Stomach (tissue), 8 donors: ENCODE measurements at regions not wholly inside any gene's neighbourhood (a gene's known extent, or its start where the extent isn't known, plus 50 kb on each side); places are given as distances from the start of the nearest gene placed in this dataset.
A peak's percentile ranks its signal among the peaks of the same experiment; 100 is the strongest.

ENCODE experiments used
- DNase-seq, 2 donors: peaks; one replicate each; pipeline versions ENCODE4 v3.0.0 to v3.0.0-alpha.2; 2013 to 2019
- H3K27ac ChIP-seq, 5 donors: fragments of 200-600 bp in 4 of 5; sonication (generic) in 4 of 5; one replicate each; pipeline ENCODE4 v1.5.1; 2013 to 2019; ENCODE audit warnings: mild to moderate bottlenecking in 1 of 5, moderate library complexity in 1 of 5
- H3K27me3 ChIP-seq, 3 donors: fragments of 200-600 bp; sonication (generic); one replicate each; pipeline ENCODE4 v1.5.1; 2017 to 2019; ENCODE audit warnings: mixed run types in 1 of 3
- H3K36me3 ChIP-seq, 4 donors: fragments of 200-600 bp; sonication (generic); 1 replicate in 3 of 4; 2 replicates in 1 of 4; pipeline ENCODE4 v1.5.1; 2016 to 2019
- H3K4me1 ChIP-seq, 4 donors: fragments of 200-600 bp; sonication (generic); one replicate each; pipeline ENCODE4 v1.5.1; 2016 to 2019
- H3K4me3 ChIP-seq, 4 donors: fragments of 200-600 bp; sonication (generic) in 3 of 4; one replicate each; pipeline ENCODE4 v1.5.1; 2016 to 2019; ENCODE audit warnings: mild to moderate bottlenecking in 1 of 4
- H3K9me3 ChIP-seq, 4 donors: fragments of 200-600 bp; sonication (generic); one replicate each; pipeline ENCODE4 v1.5.1; 2016 to 2019
- EP300 ChIP-seq: sonication (generic); formaldehyde crosslinking; IDR thresholded peaks from one replicate; pipeline ENCODE4 v1.6.1; 2017; ENCODE audit warnings: antibody characterized with exemption
- POLR2A ChIP-seq, 4 donors: fragments of 450-650 bp; IDR thresholded peaks; one replicate each; pipeline ENCODE4 v1.6.1; 2016; ENCODE audit warnings: antibody characterized with exemption in 4 of 4, control low read depth in 2 of 4, mild to moderate bottlenecking in 1 of 4, moderate library complexity in 1 of 4
- POLR2AphosphoS5 ChIP-seq, 3 donors: sonication (generic); formaldehyde crosslinking; IDR thresholded peaks; one replicate each; pipeline ENCODE4 v1.6.1; 2016; ENCODE audit warnings: antibody characterized with exemption in 3 of 3
- WGBS, 5 donors: extraction: QIAGEN DNeasy Blood & Tissue Kit in 3 of 5; methylation state at CpG; one replicate each; pipeline versions ENCODE4 v1.1.5 to v1.1.7; 2013 to 2018; 5-methylcytosine and 5-hydroxymethylcytosine counted together
- intact Hi-C: fragments of 100-400 bp; cut with DNase I; formaldehyde crosslinking; loops from one replicate; pipeline ENCODE4 v1.15.1; 2023; ENCODE audit warnings: low total_unique reads
- TF ChIP-seq, protein P1 (sequence below), 7 experiments: fragments of 450-650 bp in 4 of 7; fragments of 200-600 bp in 3 of 7; sonication (generic) in 3 of 7; IDR thresholded peaks; one replicate each; pipeline ENCODE4 v1.5.1; 2016 to 2019; ENCODE audit warnings: antibody characterized with exemption in 7 of 7, control low read depth in 2 of 7, mild to moderate bottlenecking in 1 of 7
- donor health status: healthy with polysubstance abuse.
- donor health status: Bipolar disorder and iron deficiency.
- donor health status: healthy.

DNA sequence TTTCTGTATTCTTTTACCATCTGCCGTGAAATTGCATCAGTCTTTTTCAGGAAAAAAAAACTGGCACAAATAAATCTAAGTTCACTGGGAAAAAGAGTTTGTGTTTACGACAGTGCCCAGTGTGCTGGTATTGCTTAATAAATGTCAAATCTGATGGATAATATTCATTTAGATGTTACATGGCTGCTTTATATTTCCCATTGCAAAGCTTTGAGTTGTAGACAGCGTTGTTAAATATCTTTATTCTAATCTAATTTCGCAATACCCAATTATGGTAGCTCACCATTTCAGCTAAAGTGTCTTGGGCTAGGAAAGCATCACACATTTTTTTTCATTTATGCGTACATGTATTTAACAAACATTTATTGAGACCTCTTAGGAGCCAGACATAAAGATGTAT is 1994.5 kb upstream of the FLRT2 start:
- 81 to 93% (median 90%) methylated on average over 5 of the region's 5 CpGs for WGBS, 5 donors
- Histone ChIP-seq H3K9me3 (no peaks in the 10 kb centered on the region), H3K36me3 (no peaks in the 10 kb centered on the region), H3K27ac (no peak overlapping the region), H3K4me3 (no peak overlapping the region), H3K4me1 (no peaks in the 10 kb centered on the region), H3K27me3 (no peaks in the 10 kb centered on the region)
- DNase-seq = no peak
- intact Hi-C loops = no loop called here
- no peak for TF ChIP-seq POLR2AphosphoS5 (IDR thresholded peaks at IDR 0.05)

DNA sequence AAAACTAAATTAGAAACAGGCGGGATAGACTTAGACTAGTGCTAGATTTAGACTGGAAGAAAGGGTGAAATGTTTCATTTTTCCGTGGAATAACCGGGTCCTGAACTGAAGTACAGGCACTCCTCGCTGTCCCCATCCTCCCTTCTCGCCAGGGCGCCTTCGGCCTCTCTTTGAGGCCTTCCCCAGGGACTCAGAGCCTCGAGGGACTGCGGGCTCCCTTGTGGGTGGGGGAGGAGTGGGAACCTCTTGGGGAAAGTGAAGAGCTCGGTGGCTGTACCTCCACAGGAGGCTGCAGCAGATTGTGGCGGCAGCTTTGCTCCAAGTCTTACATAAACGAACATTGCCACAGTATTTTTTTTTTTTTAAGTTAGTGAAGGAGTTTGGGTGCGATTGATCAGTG is 1988.8 kb upstream of the FLRT2 start:
- Histone ChIP-seq H3K9me3 (peaks cover 0 to 3% (median 0%) of the 10 kb centered on the region in 4 donors), H3K27me3 (no peaks in the 10 kb centered on the region), H3K4me3 (no peak overlapping the region), H3K27ac (no peak overlapping the region), H3K36me3 (no peaks in the 10 kb centered on the region), H3K4me1 (no peaks in the 10 kb centered on the region)
- 84 to 92% (median 90%) methylated on average over 13 of the region's 13 CpGs for WGBS, 5 donors
- intact Hi-C loops = no loop called here
- no peak for DNase-seq
- TF ChIP-seq EP300 (no peak), POLR2AphosphoS5 (IDR thresholded peaks at IDR 0.05) (no peak), POLR2A (IDR thresholded peaks at IDR 0.05) (no peak)
- TF ChIP-seq, protein P1, sequence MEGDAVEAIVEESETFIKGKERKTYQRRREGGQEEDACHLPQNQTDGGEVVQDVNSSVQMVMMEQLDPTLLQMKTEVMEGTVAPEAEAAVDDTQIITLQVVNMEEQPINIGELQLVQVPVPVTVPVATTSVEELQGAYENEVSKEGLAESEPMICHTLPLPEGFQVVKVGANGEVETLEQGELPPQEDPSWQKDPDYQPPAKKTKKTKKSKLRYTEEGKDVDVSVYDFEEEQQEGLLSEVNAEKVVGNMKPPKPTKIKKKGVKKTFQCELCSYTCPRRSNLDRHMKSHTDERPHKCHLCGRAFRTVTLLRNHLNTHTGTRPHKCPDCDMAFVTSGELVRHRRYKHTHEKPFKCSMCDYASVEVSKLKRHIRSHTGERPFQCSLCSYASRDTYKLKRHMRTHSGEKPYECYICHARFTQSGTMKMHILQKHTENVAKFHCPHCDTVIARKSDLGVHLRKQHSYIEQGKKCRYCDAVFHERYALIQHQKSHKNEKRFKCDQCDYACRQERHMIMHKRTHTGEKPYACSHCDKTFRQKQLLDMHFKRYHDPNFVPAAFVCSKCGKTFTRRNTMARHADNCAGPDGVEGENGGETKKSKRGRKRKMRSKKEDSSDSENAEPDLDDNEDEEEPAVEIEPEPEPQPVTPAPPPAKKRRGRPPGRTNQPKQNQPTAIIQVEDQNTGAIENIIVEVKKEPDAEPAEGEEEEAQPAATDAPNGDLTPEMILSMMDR (IDR thresholded peaks at IDR 0.05) = no peak

DNA sequence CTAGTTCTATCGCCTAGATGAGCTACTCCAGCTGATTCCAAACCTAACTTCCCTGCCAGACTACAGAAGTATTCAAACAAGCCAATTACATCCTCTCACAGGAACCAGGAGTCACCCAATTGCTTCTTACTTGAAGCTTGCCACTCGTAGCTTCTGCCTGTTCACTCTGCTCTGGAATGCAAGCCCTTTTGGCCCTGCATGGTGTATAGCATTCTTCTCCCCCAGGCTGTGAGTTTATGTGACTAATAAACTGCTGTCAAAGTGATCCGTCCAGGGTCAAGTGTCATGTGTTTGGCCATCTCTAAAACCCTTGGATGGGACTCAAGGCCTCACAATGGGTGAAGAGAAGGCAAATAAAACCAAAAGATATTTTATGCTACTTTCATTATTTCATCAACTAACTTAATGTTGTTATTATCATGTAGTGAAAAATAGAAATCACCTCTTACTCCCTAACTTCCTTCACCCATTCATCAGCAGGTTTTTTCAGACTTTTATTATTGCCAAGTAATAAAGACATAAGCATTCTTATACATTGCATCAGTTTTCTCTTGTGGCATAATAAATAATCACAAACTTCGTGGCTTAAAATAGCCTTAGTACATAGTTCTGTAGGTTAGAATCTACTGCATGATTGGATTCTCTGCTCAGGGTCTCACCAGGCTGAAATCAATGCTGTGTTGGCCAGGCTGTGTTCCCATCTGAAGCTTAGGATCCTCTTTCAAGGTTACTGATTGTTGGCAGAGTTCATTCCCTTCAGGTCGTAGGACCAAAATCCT is 1981.7 kb upstream of the FLRT2 start:
- Histone ChIP-seq H3K27ac (no peak overlapping the region), H3K27me3 (no peaks in the 10 kb centered on the region), H3K4me3 (no peak overlapping the region), H3K9me3 (no peaks in the 10 kb centered on the region), H3K4me1 (no peaks in the 10 kb centered on the region), H3K36me3 (no peaks in the 10 kb centered on the region)
- WGBS, 5 donors = 43 to 59% (median 55%) methylated on average over 5 of the region's 5 CpGs
- TF ChIP-seq POLR2AphosphoS5 (IDR thresholded peaks at IDR 0.05) = no peak
- TF ChIP-seq, protein P1 (IDR thresholded peaks at IDR 0.05) = no peak
- TF ChIP-seq POLR2A (IDR thresholded peaks at IDR 0.05) = no peak
- TF ChIP-seq EP300 = no peak
- intact Hi-C loops = no loop called here
- DNase-seq = peak in 1 of 2 donors; percentile 13

DNA sequence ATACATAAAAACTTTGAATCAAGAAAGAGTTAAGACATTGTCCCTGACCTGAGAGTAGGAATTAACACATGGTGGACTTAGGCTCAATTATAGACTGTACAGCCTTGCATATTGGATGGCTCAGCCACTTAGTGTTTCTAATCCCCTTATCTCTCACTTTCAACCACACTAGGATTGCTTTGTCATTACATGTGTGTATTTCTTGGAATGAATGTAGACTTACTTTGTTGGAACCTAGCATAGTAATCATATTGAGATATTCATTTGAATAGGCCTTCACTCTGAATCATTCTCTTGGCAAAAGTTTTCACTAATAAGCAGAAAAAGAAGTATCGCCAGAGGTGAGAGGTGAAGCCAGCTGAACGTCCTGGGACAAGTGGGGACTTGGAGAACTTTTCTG is 1973.9 kb upstream of the FLRT2 start:
- intact Hi-C loops = no loop called here
- no peak for DNase-seq
- 68 to 76% (median 70%) methylated on average over 2 of the region's 2 CpGs for WGBS, 5 donors
- H3K9me3 ChIP-seq = peaks cover 0 to 6% (median 0%) of the 10 kb centered on the region in 4 donors
- no peak for TF ChIP-seq POLR2A (IDR thresholded peaks at IDR 0.05)
- TF ChIP-seq, protein P1 (IDR thresholded peaks at IDR 0.05) = no peak
- no peak for TF ChIP-seq POLR2AphosphoS5 (IDR thresholded peaks at IDR 0.05)
- TF ChIP-seq EP300 = no peak
- H3K4me1 ChIP-seq = no peaks in the 10 kb centered on the region
- no peak overlapping the region for H3K4me3 ChIP-seq
- H3K27me3 ChIP-seq = no peaks in the 10 kb centered on the region
- H3K27ac ChIP-seq = no peak overlapping the region
- no peaks in the 10 kb centered on the region for H3K36me3 ChIP-seq
